Activated CD4-positive, alpha-beta memory T cell treated with anti-CD3 and anti-CD28 coated beads, Interleukin-2, amount 10 ng/mL, durations not matched to agents 7 days and 5 days (primary cell): ENCODE measurements at regions not wholly inside any gene's neighbourhood (a gene's known extent, or its start where the extent isn't known, plus 50 kb on each side); places are given as distances from the start of the nearest gene placed in this dataset.
A peak's percentile ranks its signal among the peaks of the same experiment; 100 is the strongest.
"Not testable (repeated sequence)": the region's sequence is repeated elsewhere in the genome, so short reads cannot be mapped to it uniquely, and the experiment has no call there.

Experiments used
- CTCF ChIA-PET: fragments of 350-600 bp; sonication (Branson Sonifier 250); formaldehyde crosslinking; loops from one replicate; lab custom pipeline; 2021; ENCODE audit warnings: antibody characterized with exemption, inconsistent platforms; lab: Charles Lee
- POLR2A ChIA-PET: fragments of 350-600 bp; sonication (Branson Sonifier 250); formaldehyde crosslinking; loops from one replicate; lab custom pipeline; 2021; ENCODE audit warnings: antibody characterized with exemption; lab: Charles Lee
- DNase-seq: peaks from one replicate; pipeline ENCODE4 v3.0.0-alpha.2; 2020
- H3K27ac Mint-ChIP-seq: one replicate; pipeline ENCODE4 v1.8.0; 2021; ENCODE audit warnings: mild to moderate bottlenecking, mixed read lengths
- H3K27me3 Mint-ChIP-seq: one replicate; pipeline ENCODE4 v1.8.0; 2021; ENCODE audit warnings: mixed read lengths
- H3K36me3 Mint-ChIP-seq: one replicate; pipeline ENCODE4 v1.8.0; 2021; ENCODE audit warnings: low read depth, mixed read lengths
- H3K4me1 Mint-ChIP-seq: one replicate; pipeline ENCODE4 v1.8.0; 2021; ENCODE audit warnings: mixed read lengths
- H3K4me3 Mint-ChIP-seq: one replicate; pipeline ENCODE4 v1.8.0; 2021; ENCODE audit warnings: mild to moderate bottlenecking, mixed read lengths
- H3K9me3 Mint-ChIP-seq: one replicate; pipeline ENCODE4 v1.8.0; 2021; ENCODE audit warnings: mixed read lengths

DNA sequence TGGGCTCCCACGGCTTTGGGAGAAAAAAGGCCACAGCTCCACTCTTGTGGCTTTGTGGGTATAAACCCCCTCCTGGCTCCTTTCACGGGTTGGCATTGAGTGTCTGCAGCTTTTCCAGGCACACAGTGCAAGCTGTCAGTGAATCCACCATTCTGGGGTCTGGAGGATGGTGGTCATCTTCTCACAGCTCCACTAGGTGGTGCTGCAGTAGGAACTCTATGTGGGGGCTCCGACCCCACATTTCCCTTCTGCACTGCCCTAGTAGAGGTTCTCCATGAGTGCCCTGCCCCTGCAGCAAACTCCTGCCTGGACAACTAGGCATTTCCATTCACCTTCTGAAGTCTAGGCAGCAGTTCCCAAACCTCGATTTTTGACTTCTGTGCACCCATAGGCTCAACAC, 104.5 kb downstream of the ART5 start:
- CTCF ChIA-PET, H3K27ac Mint-ChIP-seq, H3K4me3 Mint-ChIP-seq: not testable (repeated sequence)

DNA sequence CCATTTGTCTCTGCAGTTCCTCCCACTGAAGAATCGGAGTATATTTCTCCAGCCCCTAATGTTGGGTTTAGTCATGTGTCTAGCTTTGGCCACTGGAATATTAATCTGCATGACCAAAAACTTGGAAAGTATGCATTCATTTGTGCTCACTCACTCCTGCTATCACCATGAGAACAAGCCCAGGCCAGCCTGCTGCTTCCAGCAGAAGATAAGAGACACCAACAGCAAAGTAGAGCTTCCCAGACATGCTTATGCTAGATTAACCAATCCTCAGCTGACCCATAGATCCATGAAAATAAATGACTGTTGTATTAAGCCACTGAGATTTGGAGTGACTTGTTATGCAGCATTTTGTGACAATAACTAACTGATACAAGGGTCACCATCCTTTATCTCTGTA, 108.8 kb downstream of the ART5 start:
- H3K4me3 Mint-ChIP-seq, H3K36me3 Mint-ChIP-seq, H3K4me1 Mint-ChIP-seq, CTCF ChIA-PET, DNase-seq, H3K27ac Mint-ChIP-seq, H3K27me3 Mint-ChIP-seq, POLR2A ChIA-PET: not testable (repeated sequence)
- peaks cover 12% of the 10 kb centered on the region for H3K9me3 Mint-ChIP-seq

More for the DNA sequence above, 104.5 kb downstream of the ART5 start:
- H3K4me1 Mint-ChIP-seq, POLR2A ChIA-PET, H3K36me3 Mint-ChIP-seq, H3K27me3 Mint-ChIP-seq, DNase-seq: not testable (repeated sequence)
- H3K9me3 Mint-ChIP-seq = peaks cover 17% of the 10 kb centered on the region

DNA sequence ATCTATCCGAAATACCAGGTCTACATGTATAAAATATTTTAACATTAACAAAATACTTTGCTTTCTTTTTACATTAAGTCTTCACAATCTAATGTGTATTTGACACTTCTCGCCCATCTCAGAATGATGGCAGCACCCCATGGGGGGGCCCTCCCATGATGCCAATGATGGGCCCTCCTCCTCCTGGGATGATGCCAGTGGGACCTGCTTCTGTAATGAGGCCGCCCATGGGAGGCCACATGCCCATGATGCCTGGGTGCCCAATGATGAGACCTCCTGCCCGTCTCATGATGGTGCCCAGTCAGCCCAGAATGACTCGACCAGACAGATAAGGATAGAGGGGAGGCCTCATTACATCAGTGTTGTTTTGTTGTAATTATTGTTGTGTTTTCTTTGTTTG, 110.5 kb downstream of the ART5 start:
- H3K36me3 Mint-ChIP-seq, H3K4me3 Mint-ChIP-seq, CTCF ChIA-PET: not testable (repeated sequence)

DNA sequence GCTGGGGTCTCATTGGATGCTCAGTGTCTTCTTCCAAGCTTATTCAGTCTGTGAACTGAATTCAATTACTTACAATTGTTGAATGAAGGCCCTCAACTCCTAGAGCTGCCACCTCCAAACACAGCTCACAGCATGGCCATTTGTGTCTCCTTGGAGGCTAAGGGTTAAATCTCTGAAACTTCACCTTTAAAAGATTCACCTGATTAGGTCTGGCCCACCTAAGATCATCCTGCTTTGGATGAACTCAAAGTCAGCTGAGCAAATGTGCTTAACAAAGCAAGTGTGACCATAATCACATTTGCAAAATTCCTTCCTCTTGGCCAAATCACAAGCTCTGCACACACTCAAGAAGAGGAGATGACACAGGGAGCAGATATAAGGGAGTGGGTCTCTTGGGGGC, 118.2 kb downstream of the ART5 start:
- POLR2A ChIA-PET, H3K9me3 Mint-ChIP-seq, DNase-seq, H3K27ac Mint-ChIP-seq, H3K4me3 Mint-ChIP-seq, CTCF ChIA-PET, H3K4me1 Mint-ChIP-seq, H3K27me3 Mint-ChIP-seq: not testable (repeated sequence)
- H3K36me3 Mint-ChIP-seq = peaks cover 17% of the 10 kb centered on the region

More for the DNA sequence above, 110.5 kb downstream of the ART5 start:
- DNase-seq, H3K4me1 Mint-ChIP-seq, H3K9me3 Mint-ChIP-seq, H3K27me3 Mint-ChIP-seq, H3K27ac Mint-ChIP-seq, POLR2A ChIA-PET: not testable (repeated sequence)

DNA sequence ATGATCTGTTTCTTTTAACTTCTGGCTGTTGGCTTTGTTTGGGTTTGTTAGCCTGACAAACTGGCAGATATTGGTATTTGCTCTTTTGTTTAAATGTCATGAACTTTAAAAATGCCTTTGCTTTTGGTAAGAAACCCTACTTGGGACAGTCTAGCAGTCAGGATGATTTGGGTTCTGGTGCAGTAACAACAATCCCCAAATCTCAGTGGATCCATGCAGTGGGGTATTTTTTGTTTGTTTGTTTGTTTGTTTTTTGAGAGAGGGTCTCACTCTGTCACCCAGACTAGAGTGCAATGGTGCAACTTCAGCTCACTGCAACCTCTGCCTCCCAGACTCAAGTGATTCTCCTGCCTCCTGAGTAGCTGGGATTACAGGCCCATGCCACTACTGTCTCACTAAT, 120.9 kb downstream of the ART5 start:
- POLR2A ChIA-PET, H3K4me1 Mint-ChIP-seq, CTCF ChIA-PET, H3K4me3 Mint-ChIP-seq, H3K27me3 Mint-ChIP-seq, DNase-seq, H3K27ac Mint-ChIP-seq, H3K9me3 Mint-ChIP-seq: not testable (repeated sequence)
- H3K36me3 Mint-ChIP-seq = peaks cover 17% of the 10 kb centered on the region

DNA sequence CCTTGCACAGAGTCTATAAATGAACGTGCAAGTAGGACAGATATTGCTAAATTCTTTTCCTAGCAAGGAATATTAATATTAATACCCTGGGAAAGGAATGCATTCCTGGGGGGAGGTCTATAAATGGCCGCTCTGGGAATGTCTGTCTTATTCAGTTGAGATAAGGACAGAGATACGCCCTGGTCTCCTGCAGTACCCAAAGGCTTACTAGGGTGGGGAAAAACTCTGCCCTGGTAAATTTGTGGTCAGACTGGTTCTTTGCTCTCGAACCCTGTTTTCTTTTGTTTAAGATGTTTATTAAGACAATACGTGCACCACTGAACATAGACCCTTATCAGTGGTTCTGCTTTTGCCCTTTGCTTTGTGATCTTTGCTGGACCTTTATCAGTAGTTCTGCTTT, 122.0 kb downstream of the ART5 start:
- H3K27me3 Mint-ChIP-seq, POLR2A ChIA-PET, H3K4me3 Mint-ChIP-seq, H3K9me3 Mint-ChIP-seq, H3K4me1 Mint-ChIP-seq, CTCF ChIA-PET, DNase-seq, H3K27ac Mint-ChIP-seq: not testable (repeated sequence)
- peaks cover 17% of the 10 kb centered on the region for H3K36me3 Mint-ChIP-seq

DNA sequence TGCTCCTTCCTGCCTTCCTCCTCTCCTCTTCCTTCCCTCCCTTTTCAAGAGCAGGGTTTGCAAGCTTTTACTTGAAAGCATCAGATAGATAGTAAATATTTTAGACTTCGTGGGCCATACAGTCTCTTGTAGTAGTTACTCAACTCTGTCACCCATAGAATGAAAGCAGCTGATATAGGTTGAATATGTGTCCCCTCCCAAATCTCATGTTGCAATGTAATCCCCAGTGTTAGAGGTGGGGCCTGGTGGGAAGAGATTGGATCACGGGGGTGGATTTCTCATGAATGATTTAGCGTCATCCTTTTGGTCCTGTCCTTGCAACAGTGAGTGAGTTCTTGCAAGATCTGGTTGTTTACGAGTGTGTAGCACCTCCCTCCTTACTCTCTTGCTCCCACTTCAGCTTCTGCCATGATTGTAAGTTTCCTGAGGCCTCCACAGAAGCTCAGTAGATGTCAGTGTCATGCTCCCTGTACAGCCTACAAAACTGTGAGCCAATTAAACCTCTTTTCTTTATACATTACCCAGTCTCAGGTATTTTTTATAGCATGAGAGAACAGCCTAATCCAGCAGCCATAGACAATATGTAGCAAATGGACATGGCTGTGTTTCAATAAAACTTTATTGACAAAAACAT, 124.7 kb downstream of the ART5 start:
- H3K27me3 Mint-ChIP-seq, H3K27ac Mint-ChIP-seq, POLR2A ChIA-PET, H3K4me3 Mint-ChIP-seq, DNase-seq, H3K9me3 Mint-ChIP-seq, CTCF ChIA-PET: not testable (repeated sequence)
- Mint-ChIP-seq H3K4me1 (peaks cover 15% of the 10 kb centered on the region), H3K36me3 (peaks cover 12% of the 10 kb centered on the region)

DNA sequence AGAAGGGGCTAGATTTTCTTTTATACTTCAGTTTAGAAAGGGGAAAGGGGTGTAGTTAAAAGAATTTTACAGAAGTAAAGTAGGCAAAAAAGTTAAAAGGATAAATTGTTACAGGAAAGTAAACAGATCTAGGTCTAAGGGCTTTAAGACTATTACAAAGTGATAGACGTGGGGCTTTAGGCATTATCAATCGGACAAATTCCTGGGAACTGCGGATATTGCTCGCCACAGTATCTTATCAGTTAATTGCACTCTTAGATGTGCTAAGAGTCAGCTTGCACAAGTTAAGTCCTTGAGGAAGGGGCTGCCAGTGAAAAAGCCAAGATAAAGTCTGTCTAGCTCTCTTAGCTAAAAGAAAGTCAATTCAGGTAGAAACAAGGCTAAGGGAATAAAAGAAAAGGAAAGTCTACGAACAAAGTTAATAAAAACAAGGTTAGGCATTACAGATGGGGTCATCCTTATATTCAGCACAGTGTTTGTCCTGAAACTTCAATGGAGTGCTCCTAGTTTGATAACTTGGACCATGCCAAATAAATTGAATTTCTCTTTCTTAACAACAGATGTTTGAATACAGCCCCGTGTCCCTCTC, 125.4 kb downstream of the ART5 start:
- H3K27me3 Mint-ChIP-seq, H3K27ac Mint-ChIP-seq, POLR2A ChIA-PET, DNase-seq, H3K9me3 Mint-ChIP-seq, H3K4me3 Mint-ChIP-seq, CTCF ChIA-PET: not testable (repeated sequence)
- H3K4me1 Mint-ChIP-seq = peaks cover 22% of the 10 kb centered on the region
- H3K36me3 Mint-ChIP-seq = peaks cover 12% of the 10 kb centered on the region

DNA sequence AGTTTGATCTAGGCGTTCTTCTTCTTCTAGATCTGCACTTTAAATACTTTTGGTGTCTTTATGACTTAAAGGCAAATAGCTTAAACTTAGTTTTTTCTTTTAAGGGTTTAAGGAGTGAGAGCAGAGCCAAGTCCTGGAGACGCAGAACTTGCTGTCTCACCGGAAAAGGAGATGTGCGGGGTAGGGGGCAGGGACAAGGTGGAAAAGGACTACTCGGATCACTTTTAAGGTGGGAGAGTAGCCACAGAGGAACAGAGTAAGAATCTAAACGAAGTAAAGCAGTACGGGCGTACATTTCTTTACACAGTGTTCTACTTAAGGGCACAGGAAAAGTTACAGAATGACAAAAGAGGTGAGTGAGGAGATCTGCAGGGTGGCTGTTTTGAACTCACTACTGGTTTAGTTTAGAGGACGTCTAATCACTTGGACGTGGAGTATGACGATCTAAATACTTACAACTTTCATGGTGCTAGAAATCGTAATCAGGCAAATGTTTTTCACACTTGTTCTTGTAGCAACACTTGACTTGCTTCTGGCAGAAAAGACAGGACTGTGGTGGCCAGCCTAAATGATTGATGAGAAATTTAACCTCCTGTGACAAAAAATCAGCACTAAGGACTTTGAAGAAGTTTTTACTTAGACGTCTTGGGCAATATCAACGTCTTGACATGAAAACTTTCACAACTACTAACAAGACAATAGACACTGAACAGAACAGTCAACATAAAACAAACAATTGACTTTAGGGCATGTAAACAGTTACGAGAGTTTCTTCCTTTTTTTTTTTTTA, 127.0 kb downstream of the ART5 start:
- Mint-ChIP-seq H3K27ac (peak overlapping the region; percentile 57), H3K4me3 (peak overlapping the region; percentile 47), H3K4me1 (peaks cover 33% of the 10 kb centered on the region)
- H3K27me3 Mint-ChIP-seq, POLR2A ChIA-PET, H3K9me3 Mint-ChIP-seq, H3K36me3 Mint-ChIP-seq, DNase-seq, CTCF ChIA-PET: not testable (repeated sequence)

DNA sequence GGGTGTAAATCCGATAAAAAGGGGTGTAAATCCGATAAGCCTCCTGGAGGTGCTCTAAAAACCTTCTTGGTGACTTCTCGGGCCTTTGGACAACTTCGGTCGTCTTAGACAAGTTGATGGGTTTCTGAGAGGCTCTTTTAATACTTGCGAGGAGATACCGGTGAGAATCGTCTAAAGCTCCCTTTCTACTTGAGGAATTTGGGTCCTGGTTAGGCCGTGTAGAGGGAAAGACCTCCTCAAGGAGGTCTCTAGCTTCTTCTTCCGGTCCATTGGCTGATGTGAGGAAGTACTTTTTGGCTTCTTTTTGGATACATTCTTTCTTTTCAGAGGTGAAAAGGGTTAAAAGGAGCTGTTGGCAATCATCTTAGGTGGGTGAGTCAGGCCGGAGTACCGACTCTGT, 128.5 kb downstream of the ART5 start:
- Mint-ChIP-seq H3K4me3 (peak overlapping the region; percentile 61), H3K27ac (peak overlapping the region; percentile 92), H3K4me1 (peaks cover 33% of the 10 kb centered on the region)
- CTCF ChIA-PET, H3K36me3 Mint-ChIP-seq, H3K27me3 Mint-ChIP-seq, DNase-seq, H3K9me3 Mint-ChIP-seq: not testable (repeated sequence)
- POLR2A ChIA-PET = interaction anchor here (0.7 to 1.8 kb wide), 2 partner anchors 15 to 523 kb away, joined by 3 read pairs; no protein-coding TSS in a partner anchor

DNA sequence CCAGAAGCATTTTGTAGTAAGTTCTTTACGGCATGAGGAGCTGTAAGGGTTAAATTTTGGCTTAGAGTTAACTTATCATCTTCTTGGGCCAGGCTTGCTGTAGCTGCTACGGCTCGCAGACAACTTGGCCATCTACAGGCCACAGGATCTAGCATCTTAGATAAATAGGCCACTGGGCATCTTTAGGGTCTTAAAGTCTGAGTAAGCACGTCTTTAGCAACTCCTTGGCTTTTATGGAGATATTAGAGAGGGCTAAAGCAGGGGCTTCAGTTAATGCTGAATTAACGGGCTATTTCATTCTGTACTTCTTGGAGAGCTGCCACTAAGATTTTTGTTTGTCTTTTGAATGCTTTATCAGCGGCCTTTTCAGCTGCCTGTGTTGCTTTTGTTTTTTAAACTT, 129.0 kb downstream of the ART5 start:
- H3K4me1 Mint-ChIP-seq = peaks cover 33% of the 10 kb centered on the region
- H3K27ac Mint-ChIP-seq = peak overlapping the region; percentile 92
- POLR2A ChIA-PET = interaction anchor here (0.7 to 1.8 kb wide), 2 partner anchors 14 to 522 kb away, joined by 3 read pairs; no protein-coding TSS in a partner anchor
- H3K9me3 Mint-ChIP-seq, H3K36me3 Mint-ChIP-seq, CTCF ChIA-PET, DNase-seq, H3K27me3 Mint-ChIP-seq: not testable (repeated sequence)
- peak overlapping the region; percentile 76 for H3K4me3 Mint-ChIP-seq

DNA sequence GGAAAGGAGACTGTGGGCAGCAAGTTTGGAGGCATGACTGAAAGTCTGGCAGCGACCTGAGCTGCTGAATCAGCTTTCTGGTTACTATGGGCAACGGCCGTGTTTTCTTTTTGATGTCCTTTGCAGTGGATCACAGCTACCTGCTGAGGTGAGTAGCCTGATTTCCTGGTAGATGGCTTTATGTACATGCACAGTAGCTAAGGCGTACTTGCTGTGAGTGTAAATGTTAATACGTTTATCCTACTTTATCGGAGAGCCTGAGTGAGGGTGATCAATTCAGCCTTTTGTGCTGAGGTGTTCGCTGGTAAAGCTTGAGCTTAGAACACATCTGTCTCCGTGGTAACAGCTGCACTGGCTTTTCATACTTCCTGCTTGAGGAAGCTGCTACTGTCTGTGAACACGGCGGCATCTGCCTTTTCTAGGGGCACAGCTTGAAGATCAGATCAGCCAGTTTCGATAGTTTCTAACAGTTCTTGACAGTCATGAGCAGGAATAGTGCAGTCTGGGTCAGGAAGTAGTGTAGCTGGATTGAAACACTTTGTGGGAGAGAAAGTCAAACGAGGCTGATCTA, 129.6 kb downstream of the ART5 start:
- POLR2A ChIA-PET = interaction anchor here (1.8 kb wide), 1 partner anchor 13 kb away, joined by 3 read pairs; no protein-coding TSS in a partner anchor
- Mint-ChIP-seq H3K27ac (peak overlapping the region; percentile 92), H3K4me3 (peak overlapping the region; percentile 76), H3K4me1 (peaks cover 33% of the 10 kb centered on the region)
- H3K36me3 Mint-ChIP-seq, H3K9me3 Mint-ChIP-seq, H3K27me3 Mint-ChIP-seq, CTCF ChIA-PET: not testable (repeated sequence)
- DNase-seq = peak; percentile 68
